K562 (cell line): ENCODE measurements at regions not wholly inside any gene's neighbourhood (a gene's known extent, or its start where the extent isn't known, plus 50 kb on each side); places are given as distances from the start of the nearest gene placed in this dataset.

Source experiments
- CTCFL ChIP-seq: IDR thresholded peaks from 2 replicates; pipeline ENCODE4 v1.6.1; 2011; ENCODE audit warnings: borderline replicate concordance, low read depth, mild to moderate bottlenecking, moderate library complexity, low read length; ENCODE audit not compliant: insufficient read depth, poor library complexity, severe bottlenecking
- JUNB ChIP-seq: fragments of 450-650 bp; formaldehyde crosslinking; conservative IDR thresholded peaks from 2 replicates; pipeline ENCODE4 v1.4.0; 2020; ENCODE audit warnings: mild to moderate bottlenecking
- YY1 ChIP-seq, 3 experiments: IDR thresholded peaks; 2 replicates each; pipeline ENCODE4 v1.6.1; 2011; ENCODE audit warnings: low read length in 2 of 3, mild to moderate bottlenecking in 2 of 3, moderate library complexity in 2 of 3, borderline replicate concordance in 1 of 3, control low read depth in 1 of 3, low read depth in 1 of 3; ENCODE audit not compliant: insufficient read depth in 3 of 3, insufficient replicate concordance in 2 of 3, control insufficient read depth in 1 of 3, insufficient read length in 1 of 3; ENCODE audit errors: extremely low read depth in 1 of 3
- TF ChIP-seq, protein P1 (sequence below): fragments of 200-400 bp; formaldehyde crosslinking; IDR thresholded peaks from 2 replicates; pipeline ENCODE4 v1.6.1; 2017; ENCODE audit warnings: mild to moderate bottlenecking, low read depth, low read length, moderate library complexity

GRCh38 chr1:62385923-62386322 lies 50.9 kb upstream of the USP1 start (continued):
- TF ChIP-seq, protein P1, sequence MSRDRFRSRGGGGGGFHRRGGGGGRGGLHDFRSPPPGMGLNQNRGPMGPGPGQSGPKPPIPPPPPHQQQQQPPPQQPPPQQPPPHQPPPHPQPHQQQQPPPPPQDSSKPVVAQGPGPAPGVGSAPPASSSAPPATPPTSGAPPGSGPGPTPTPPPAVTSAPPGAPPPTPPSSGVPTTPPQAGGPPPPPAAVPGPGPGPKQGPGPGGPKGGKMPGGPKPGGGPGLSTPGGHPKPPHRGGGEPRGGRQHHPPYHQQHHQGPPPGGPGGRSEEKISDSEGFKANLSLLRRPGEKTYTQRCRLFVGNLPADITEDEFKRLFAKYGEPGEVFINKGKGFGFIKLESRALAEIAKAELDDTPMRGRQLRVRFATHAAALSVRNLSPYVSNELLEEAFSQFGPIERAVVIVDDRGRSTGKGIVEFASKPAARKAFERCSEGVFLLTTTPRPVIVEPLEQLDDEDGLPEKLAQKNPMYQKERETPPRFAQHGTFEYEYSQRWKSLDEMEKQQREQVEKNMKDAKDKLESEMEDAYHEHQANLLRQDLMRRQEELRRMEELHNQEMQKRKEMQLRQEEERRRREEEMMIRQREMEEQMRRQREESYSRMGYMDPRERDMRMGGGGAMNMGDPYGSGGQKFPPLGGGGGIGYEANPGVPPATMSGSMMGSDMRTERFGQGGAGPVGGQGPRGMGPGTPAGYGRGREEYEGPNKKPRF: no peak
- no peak for TF ChIP-seq YY1 (IDR thresholded peaks at IDR 0.05; ENCODE audit: borderline replicate concordance in 1 of 3, control insufficient read depth in 1 of 3, extremely low read depth in 1 of 3, insufficient read depth in 3 of 3, insufficient read length in 1 of 3, insufficient replicate concordance in 2 of 3, low read depth in 1 of 3, low read length in 2 of 3)
- TF ChIP-seq CTCFL: no peak
- no peak for TF ChIP-seq JUNB (CRISPR knock-in tag)
